Activated T-cell treated with anti-CD3 and anti-CD28 coated beads, Interleukin-2, amount 50 U/mL, for 72 hours (primary cell): ENCODE measurements at regions not wholly inside any gene's neighbourhood (a gene's known extent, or its start where the extent isn't known, plus 50 kb on each side); places are given as distances from the start of the nearest gene placed in this dataset.

ENCODE experiments used
- ATAC-seq, 2 donors: fragments of 150-1000 bp; cut with Tn5 transposase; replicated peaks in 1 of 2; 2 replicates each; pipeline ENCODE4 v1.10.0; 2021; ENCODE audit warnings: moderate library complexity in 2 of 2, mild to moderate bottlenecking in 1 of 2
- DNase-seq, 2 donors: peaks; one replicate each; pipeline ENCODE4 v3.0.0; 2021 to 2022; ENCODE audit warnings: mixed read lengths in 1 of 2
- H3K27ac Mint-ChIP-seq: one replicate; pipeline ENCODE4 v1.8.0; 2022; ENCODE audit warnings: mild to moderate bottlenecking, moderate library complexity, mixed read lengths
- H3K27me3 Mint-ChIP-seq: one replicate; pipeline ENCODE4 v1.8.0; 2022; ENCODE audit warnings: low read depth, mixed read lengths
- H3K36me3 Mint-ChIP-seq, 2 donors: one replicate each; pipeline ENCODE4 v1.8.0; 2022; ENCODE audit warnings: mixed read lengths in 2 of 2, mild to moderate bottlenecking in 1 of 2; ENCODE audit not compliant: insufficient read depth in 2 of 2
- H3K4me1 Mint-ChIP-seq: one replicate; pipeline ENCODE4 v1.8.0; 2022; ENCODE audit warnings: low read depth, mixed read lengths
- H3K4me3 Mint-ChIP-seq, 2 donors: one replicate each; pipeline ENCODE4 v1.8.0; 2022; ENCODE audit warnings: mild to moderate bottlenecking in 2 of 2, mixed read lengths in 2 of 2, moderate library complexity in 2 of 2
- H3K9me3 Mint-ChIP-seq, 2 donors: one replicate each; pipeline ENCODE4 v1.8.0; 2022; ENCODE audit warnings: mixed read lengths in 2 of 2

GRCh38 chr5:10867389-10868303, 106.6 kb upstream of the DAP start:
- H3K9me3 Mint-ChIP-seq: no peaks in the 10 kb centered on the region
- H3K27me3 Mint-ChIP-seq: peaks cover 5% of the 10 kb centered on the region
- ATAC-seq: no peak
- H3K36me3 Mint-ChIP-seq: no peaks in the 10 kb centered on the region
- DNase-seq: no peak
- H3K27ac Mint-ChIP-seq: no peak overlapping the region
- no peak overlapping the region for H3K4me3 Mint-ChIP-seq
- no peaks in the 10 kb centered on the region for H3K4me1 Mint-ChIP-seq

GRCh38 chr5:10866913-10867312, 105.9 kb upstream of the DAP start:
- Mint-ChIP-seq H3K27ac (no peak overlapping the region), H3K4me1 (no peaks in the 10 kb centered on the region), H3K4me3 (no peak overlapping the region), H3K9me3 (no peaks in the 10 kb centered on the region), H3K27me3 (peaks cover 5% of the 10 kb centered on the region), H3K36me3 (no peaks in the 10 kb centered on the region)
- no peak for ATAC-seq
- no peak for DNase-seq

GRCh38 chr5:10863763-10864383, 102.8 kb upstream of the DAP start:
- Mint-ChIP-seq H3K4me1 (no peaks in the 10 kb centered on the region), H3K4me3 (no peak overlapping the region), H3K36me3 (no peaks in the 10 kb centered on the region), H3K27ac (no peak overlapping the region), H3K27me3 (peaks cover 10% of the 10 kb centered on the region), H3K9me3 (no peaks in the 10 kb centered on the region)
- DNase-seq (peak; percentile 54 to 68), ATAC-seq (peak in 1 of 2 donors; percentile 58)

GRCh38 chr5:10862085-10862484, 101.1 kb upstream of the DAP start:
- Mint-ChIP-seq H3K4me3 (no peak overlapping the region), H3K9me3 (no peaks in the 10 kb centered on the region), H3K27me3 (peaks cover 27% of the 10 kb centered on the region), H3K4me1 (no peaks in the 10 kb centered on the region), H3K36me3 (no peaks in the 10 kb centered on the region), H3K27ac (no peak overlapping the region)
- no peak for ATAC-seq
- DNase-seq: no peak

GRCh38 chr5:10861423-10861790, 100.4 kb upstream of the DAP start:
- ATAC-seq: no peak
- no peak for DNase-seq
- Mint-ChIP-seq H3K4me3 (no peak overlapping the region), H3K9me3 (no peaks in the 10 kb centered on the region), H3K36me3 (no peaks in the 10 kb centered on the region), H3K27me3 (peaks cover 32% of the 10 kb centered on the region), H3K27ac (no peak overlapping the region), H3K4me1 (no peaks in the 10 kb centered on the region)

- peaks cover 32% of the 10 kb centered on the region for H3K27me3 Mint-ChIP-seq
- no peaks in the 10 kb centered on the region for H3K4me1 Mint-ChIP-seq
- no peak overlapping the region for H3K27ac Mint-ChIP-seq
- no peak overlapping the region for H3K4me3 Mint-ChIP-seq
- H3K9me3 Mint-ChIP-seq: no peaks in the 10 kb centered on the region
- no peaks in the 10 kb centered on the region for H3K36me3 Mint-ChIP-seq
- ATAC-seq (no peak), DNase-seq (no peak)
These were observed 99.8 kb upstream of the DAP start for GRCh38 chr5:10860645-10861422.

- H3K9me3 Mint-ChIP-seq: no peaks in the 10 kb centered on the region
- H3K36me3 Mint-ChIP-seq: no peaks in the 10 kb centered on the region
- no peak overlapping the region for H3K27ac Mint-ChIP-seq
- H3K4me1 Mint-ChIP-seq: no peaks in the 10 kb centered on the region
- no peak for ATAC-seq
- DNase-seq: no peak
- peaks cover 32% of the 10 kb centered on the region for H3K27me3 Mint-ChIP-seq
- H3K4me3 Mint-ChIP-seq: no peak overlapping the region
These were observed 99.1 kb upstream of the DAP start for GRCh38 chr5:10860196-10860543.

- H3K4me1 Mint-ChIP-seq: no peaks in the 10 kb centered on the region
- no peaks in the 10 kb centered on the region for H3K9me3 Mint-ChIP-seq
- no peak overlapping the region for H3K4me3 Mint-ChIP-seq
- no peak for DNase-seq
- no peaks in the 10 kb centered on the region for H3K36me3 Mint-ChIP-seq
- H3K27ac Mint-ChIP-seq: no peak overlapping the region
- no peak for ATAC-seq
- H3K27me3 Mint-ChIP-seq: peaks cover 32% of the 10 kb centered on the region
These were observed 98.6 kb upstream of the DAP start for GRCh38 chr5:10859393-10860195.

- DNase-seq: no peak
- no peak for ATAC-seq
- Mint-ChIP-seq H3K4me1 (no peaks in the 10 kb centered on the region), H3K27ac (no peak overlapping the region), H3K4me3 (no peak overlapping the region), H3K36me3 (no peaks in the 10 kb centered on the region), H3K27me3 (peaks cover 37% of the 10 kb centered on the region), H3K9me3 (no peaks in the 10 kb centered on the region)
These were observed 97.9 kb upstream of the DAP start for GRCh38 chr5:10858945-10859344.

- H3K9me3 Mint-ChIP-seq: no peaks in the 10 kb centered on the region
- no peaks in the 10 kb centered on the region for H3K4me1 Mint-ChIP-seq
- H3K27me3 Mint-ChIP-seq: peaks cover 37% of the 10 kb centered on the region
- ATAC-seq (no peak), DNase-seq (no peak)
- no peaks in the 10 kb centered on the region for H3K36me3 Mint-ChIP-seq
- H3K27ac Mint-ChIP-seq: no peak overlapping the region
- no peak overlapping the region for H3K4me3 Mint-ChIP-seq
These were observed 97.3 kb upstream of the DAP start for GRCh38 chr5:10858307-10858706.

- DNase-seq (no peak), ATAC-seq (no peak)
- peaks cover 37% of the 10 kb centered on the region for H3K27me3 Mint-ChIP-seq
- H3K4me1 Mint-ChIP-seq: no peaks in the 10 kb centered on the region
- no peak overlapping the region for H3K4me3 Mint-ChIP-seq
- H3K36me3 Mint-ChIP-seq: no peaks in the 10 kb centered on the region
- H3K27ac Mint-ChIP-seq: no peak overlapping the region
- no peaks in the 10 kb centered on the region for H3K9me3 Mint-ChIP-seq
These were observed 96.3 kb upstream of the DAP start for GRCh38 chr5:10857338-10857733.

GRCh38 chr5:10856683-10857337, 95.8 kb upstream of the DAP start:
- Mint-ChIP-seq H3K4me3 (no peak overlapping the region), H3K27me3 (peaks cover 37% of the 10 kb centered on the region), H3K36me3 (no peaks in the 10 kb centered on the region), H3K9me3 (no peaks in the 10 kb centered on the region), H3K27ac (no peak overlapping the region), H3K4me1 (no peaks in the 10 kb centered on the region)
- no peak for ATAC-seq
- peak; percentile 32 to 33 for DNase-seq
